HepG2 (cell line): ENCODE measurements at regions not wholly inside any gene's neighbourhood (a gene's known extent, or its start where the extent isn't known, plus 50 kb on each side); places are given as distances from the start of the nearest gene placed in this dataset.

Source experiments
- EZH2 ChIP-seq: conservative IDR thresholded peaks from 2 replicates; pipeline ENCODE4 v1.6.1; 2012; ENCODE audit warnings: mild to moderate bottlenecking, low read depth, low read length, moderate library complexity
- MAZ ChIP-seq, 2 experiments: sonication (generic) in 1 of 2; formaldehyde crosslinking in 1 of 2; IDR thresholded peaks; 2 replicates each; pipeline versions ENCODE4 v1.5.0 to v1.6.1; 2012 to 2020; ENCODE audit warnings: low read depth in 2 of 2, mild to moderate bottlenecking in 2 of 2, borderline replicate concordance in 1 of 2, improper control_type of control experiment in 1 of 2, low read length in 1 of 2, missing genetic modification reagents in 1 of 2, moderate library complexity in 1 of 2
- MYC ChIP-seq: sonication (generic); formaldehyde crosslinking; IDR thresholded peaks from 2 replicates; pipeline ENCODE4 v1.9.0; 2021; ENCODE audit warnings: missing genetic modification reagents, borderline replicate concordance
- POLR2A ChIP-seq, 2 experiments: IDR thresholded peaks; 2 replicates each; pipeline ENCODE4 v1.6.1; 2011; ENCODE audit warnings: low read depth in 2 of 2, low read length in 2 of 2, mild to moderate bottlenecking in 1 of 2, moderate library complexity in 1 of 2; ENCODE audit not compliant: insufficient read depth in 1 of 2
- ZFP1 ChIP-seq: IDR thresholded peaks from 2 replicates; pipeline ENCODE4 v1.6.1; 2016
- ZNF713 ChIP-seq: sonication (generic); formaldehyde crosslinking; IDR thresholded peaks from 2 replicates; pipeline ENCODE4 v1.4.0; 2020; ENCODE audit warnings: mild to moderate bottlenecking, missing genetic modification reagents
- TF ChIP-seq, protein P1 (sequence below): sonication (generic); formaldehyde crosslinking; IDR thresholded peaks from 2 replicates; pipeline ENCODE4 v1.5.0; 2020; ENCODE audit warnings: mild to moderate bottlenecking, missing genetic modification reagents, moderate library complexity

DNA sequence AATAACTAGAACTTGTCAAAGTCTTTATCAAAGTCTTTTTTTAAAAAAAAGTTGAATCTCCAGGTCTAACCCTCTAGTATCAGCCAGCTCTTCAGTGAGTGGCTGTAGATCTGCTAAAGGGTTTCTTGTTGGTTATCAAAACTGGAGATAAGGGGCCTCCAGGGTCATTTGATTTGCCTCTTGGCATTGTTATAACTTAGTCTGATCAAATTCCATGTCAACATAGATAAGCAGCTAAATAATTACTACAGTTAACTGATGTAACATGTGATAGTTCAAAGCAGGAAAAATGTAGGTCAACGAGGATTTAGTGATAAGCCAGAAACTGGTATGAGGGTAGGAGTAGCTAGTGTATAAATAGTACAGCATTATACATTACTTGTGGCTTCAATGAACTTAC lies 465.1 kb downstream of the PDHA2 start:
- no peak for TF ChIP-seq EZH2
- no peak for TF ChIP-seq MYC (CRISPR knock-in tag)
- TF ChIP-seq, protein P1, sequence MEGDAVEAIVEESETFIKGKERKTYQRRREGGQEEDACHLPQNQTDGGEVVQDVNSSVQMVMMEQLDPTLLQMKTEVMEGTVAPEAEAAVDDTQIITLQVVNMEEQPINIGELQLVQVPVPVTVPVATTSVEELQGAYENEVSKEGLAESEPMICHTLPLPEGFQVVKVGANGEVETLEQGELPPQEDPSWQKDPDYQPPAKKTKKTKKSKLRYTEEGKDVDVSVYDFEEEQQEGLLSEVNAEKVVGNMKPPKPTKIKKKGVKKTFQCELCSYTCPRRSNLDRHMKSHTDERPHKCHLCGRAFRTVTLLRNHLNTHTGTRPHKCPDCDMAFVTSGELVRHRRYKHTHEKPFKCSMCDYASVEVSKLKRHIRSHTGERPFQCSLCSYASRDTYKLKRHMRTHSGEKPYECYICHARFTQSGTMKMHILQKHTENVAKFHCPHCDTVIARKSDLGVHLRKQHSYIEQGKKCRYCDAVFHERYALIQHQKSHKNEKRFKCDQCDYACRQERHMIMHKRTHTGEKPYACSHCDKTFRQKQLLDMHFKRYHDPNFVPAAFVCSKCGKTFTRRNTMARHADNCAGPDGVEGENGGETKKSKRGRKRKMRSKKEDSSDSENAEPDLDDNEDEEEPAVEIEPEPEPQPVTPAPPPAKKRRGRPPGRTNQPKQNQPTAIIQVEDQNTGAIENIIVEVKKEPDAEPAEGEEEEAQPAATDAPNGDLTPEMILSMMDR (CRISPR knock-in tag), result no peak
- TF ChIP-seq MAZ (IDR thresholded peaks at IDR 0.05; ENCODE audit: borderline replicate concordance, low read depth, low read length), result no peak
- TF ChIP-seq MAZ (CRISPR knock-in tag; IDR thresholded peaks at IDR 0.05; ENCODE audit: low read depth), result no peak
- TF ChIP-seq ZNF713, result no peak
- no peak for TF ChIP-seq ZFP1 (CRISPR knock-in tag)
- TF ChIP-seq POLR2A (IDR thresholded peaks at IDR 0.05; ENCODE audit: insufficient read depth in 1 of 2, low read depth in 2 of 2, low read length in 2 of 2), result no peak
